Neural progenitor cell (in vitro differentiated cells): ENCODE measurements at regions not wholly inside any gene's neighbourhood (a gene's known extent, or its start where the extent isn't known, plus 50 kb on each side); places are given as distances from the start of the nearest gene placed in this dataset.
A peak's percentile ranks its signal among the peaks of the same experiment; 100 is the strongest.

Source experiments
- CTCF ChIP-seq: fragments of 200-600 bp; sonication (generic); IDR thresholded peaks from 2 replicates; pipeline ENCODE4 v1.5.1; 2017; ENCODE audit warnings: antibody characterized with exemption, mild to moderate bottlenecking
- EZH2phosphoT487 ChIP-seq: fragments of 200-600 bp; sonication (generic); IDR thresholded peaks from 2 replicates; pipeline ENCODE4 v1.6.1; 2017; ENCODE audit warnings: antibody characterized with exemption

- no peak for TF ChIP-seq EZH2phosphoT487
- peak; percentile 12 for TF ChIP-seq CTCF
These were observed 477.6 kb upstream of the DEPDC1 start for GRCh38 chr1:68974447-68974846.
